LNCaP clone FGC (cell line): ENCODE measurements at regions not wholly inside any gene's neighbourhood (a gene's known extent, or its start where the extent isn't known, plus 50 kb on each side); places are given as distances from the start of the nearest gene placed in this dataset.

ENCODE experiments used
- DNase-seq: peaks from one replicate; pipeline ENCODE4 v3.0.0-alpha.2; 2011; ENCODE audit warnings: low read depth
- H3K4me3 ChIP-seq: 2 replicates; pipeline ENCODE4 v1.5.1; 2011; ENCODE audit warnings: mild to moderate bottlenecking, low read depth, low read length, control low read depth
- CTCF ChIP-seq: IDR thresholded peaks from 2 replicates; pipeline ENCODE4 v1.5.1; 2012; ENCODE audit warnings: mild to moderate bottlenecking; ENCODE audit not compliant: control insufficient read depth, insufficient read depth; ENCODE audit errors: extremely low read depth

GRCh38 chr9:107431461-107431860 is 58.1 kb downstream of the KLF4 start:
- no peak for DNase-seq
- no peak for TF ChIP-seq CTCF
- H3K4me3 ChIP-seq, result no peak overlapping the region

- DNase-seq, result no peak
- no peak overlapping the region for H3K4me3 ChIP-seq
- TF ChIP-seq CTCF, result no peak
Measured at GRCh38 chr9:107430071-107430470, 59.5 kb downstream of the KLF4 start.

DNA sequence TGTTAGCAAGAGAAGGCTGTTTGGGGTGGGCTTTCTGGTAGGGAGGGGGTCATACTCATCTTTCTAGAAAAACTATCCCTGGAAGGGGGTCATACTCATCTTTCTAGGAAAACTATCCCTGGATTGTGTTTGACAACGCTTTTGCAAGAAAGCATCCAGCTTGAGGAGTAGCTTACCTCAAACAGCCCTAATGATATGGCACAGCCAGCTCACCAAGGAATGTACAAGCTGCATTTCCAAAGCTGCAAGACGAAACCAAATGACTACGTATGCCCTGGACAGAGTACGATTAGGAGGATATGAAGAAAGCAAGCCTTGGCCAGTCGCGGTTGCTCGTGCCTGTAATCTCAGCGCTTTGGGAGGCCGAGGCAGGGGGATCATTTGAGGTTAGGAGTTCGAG is 63.4 kb downstream of the KLF4 start:
- no peak overlapping the region for H3K4me3 ChIP-seq
- no peak for TF ChIP-seq CTCF
- DNase-seq, result no peak

GRCh38 chr9:107425101-107426025 is 64.2 kb downstream of the KLF4 start:
- TF ChIP-seq CTCF, result no peak
- DNase-seq, result no peak
- no peak overlapping the region for H3K4me3 ChIP-seq

DNA sequence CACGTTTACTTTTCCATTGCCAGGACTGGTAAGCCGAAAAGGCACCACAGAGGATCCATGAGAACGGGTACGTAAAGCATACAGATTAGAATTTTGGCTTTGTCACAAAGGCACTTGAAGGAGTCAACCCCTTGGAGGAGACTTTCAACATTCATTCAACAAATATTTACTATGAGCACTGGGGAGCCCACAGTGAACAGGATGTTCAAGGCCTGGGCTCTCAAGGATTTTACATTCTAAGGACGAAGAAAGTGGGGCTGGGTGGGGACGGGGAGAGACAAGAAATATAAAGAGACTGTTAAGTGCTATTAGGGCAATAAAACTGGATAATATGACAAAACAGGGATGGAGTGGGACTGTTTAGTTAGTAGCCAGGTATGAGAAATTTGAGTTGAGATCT is 66.0 kb downstream of the KLF4 start:
- no peak overlapping the region for H3K4me3 ChIP-seq
- no peak for TF ChIP-seq CTCF
- DNase-seq, result no peak

GRCh38 chr9:107422189-107423185 is 67.1 kb downstream of the KLF4 start:
- no peak overlapping the region for H3K4me3 ChIP-seq
- TF ChIP-seq CTCF, result peak; percentile 79
- peak; percentile 64 for DNase-seq
